HepG2 (cell line): ENCODE measurements at regions not wholly inside any gene's neighbourhood (a gene's known extent, or its start where the extent isn't known, plus 50 kb on each side); places are given as distances from the start of the nearest gene placed in this dataset.

Experiments used
- ATAC-seq: fragments of 200-7000 bp; cut with Tn5 transposase; 3 replicates; pipeline ENCODE4 v1.9.1; 2020; ENCODE audit warnings: mild to moderate bottlenecking, moderate library complexity
- BruUV-seq: library from RNA; stranded (reverse); fragments of 400-500 nt; replicated peaks from 2 replicates; lab custom pipeline; 2021; lab: Mats Ljungman, UMichigan
- CTCF ChIA-PET: fragments of 300-600 bp; formaldehyde crosslinking; extraction: SDS; loops from one replicate; lab custom pipeline; 2021; ENCODE audit warnings: low total read pairs, inconsistent platforms, low intra/inter-chr PET ratio; lab: Yijun Ruan, JAX
- POLR2A ChIA-PET: fragments of 350-600 bp; sonication (Branson Sonifier 250); formaldehyde crosslinking; loops from one replicate; lab custom pipeline; 2020; ENCODE audit warnings: antibody characterized with exemption, inconsistent platforms; lab: Yijun Ruan, JAX
- DNase-seq: peaks from one replicate; pipeline ENCODE4 v3.0.0-alpha.2; 2015; ENCODE audit warnings: low spot score
- FAIRE-seq: peaks from 3 replicates; lab custom pipeline; 2011; peaks lifted over from hg19 to GRCh38; lab: Jason Lieb, UNC
- H2AFZ ChIP-seq: one replicate; pipeline ENCODE4 v1.6.1; 2011; ENCODE audit warnings: low read length, inconsistent platforms
- H3K27ac ChIP-seq: fragments of 300-600 bp; 3 replicates; pipeline ENCODE4 v1.8.0; 2011; ENCODE audit warnings: mixed run types, mild to moderate bottlenecking, mixed read lengths, low read length, inconsistent platforms; ENCODE audit not compliant: insufficient read depth; ENCODE audit errors: extremely low read length
- H3K27me3 ChIP-seq, 2 experiments: fragments of 200-600 bp in 1 of 2; 2 replicates in 1 of 2; 3 replicates in 1 of 2; pipeline versions ENCODE4 v1.6.0 to v1.8.0; 2011; ENCODE audit warnings: low read length in 2 of 2, mild to moderate bottlenecking in 2 of 2, moderate library complexity in 2 of 2, inconsistent platforms in 1 of 2; ENCODE audit not compliant: insufficient read depth in 2 of 2, control insufficient read depth in 1 of 2
- H3K36me3 ChIP-seq, 2 experiments: fragments of 200-600 bp in 1 of 2; replicated peaks in 1 of 2; 2 replicates in 1 of 2; 3 replicates in 1 of 2; pipeline versions ENCODE4 v1.5.1 to v1.8.0; 2011; ENCODE audit warnings: low read length in 2 of 2, inconsistent platforms in 1 of 2; ENCODE audit not compliant: insufficient read depth in 2 of 2, control insufficient read depth in 1 of 2
- H3K4me1 ChIP-seq: 2 replicates; pipeline ENCODE4 v1.5.1; 2012; ENCODE audit warnings: low read length, inconsistent platforms; ENCODE audit not compliant: insufficient read depth
- H3K4me2 ChIP-seq: 2 replicates; pipeline ENCODE4 v1.6.0; 2011; ENCODE audit warnings: low read depth, low read length, inconsistent platforms
- H3K4me3 ChIP-seq, 3 experiments: fragments of 200-600 bp in 1 of 3; sonication (generic), shearing (Covaris generic) in 1 of 3; replicated peaks in 1 of 3; 2 replicates each; pipeline ENCODE4 v1.5.1; 2011 to 2016; ENCODE audit warnings: low read length in 3 of 3, inconsistent platforms in 2 of 3, low read depth in 2 of 3, mild to moderate bottlenecking in 2 of 3, control low read depth in 1 of 3, mixed read lengths in 1 of 3; ENCODE audit not compliant: insufficient read depth in 1 of 3
- H3K79me2 ChIP-seq: one replicate; pipeline ENCODE4 v1.6.1; 2011; ENCODE audit warnings: low read length, inconsistent platforms; ENCODE audit not compliant: insufficient read depth
- H3K9ac ChIP-seq: 2 replicates; pipeline ENCODE4 v1.6.0; 2011; ENCODE audit warnings: mild to moderate bottlenecking, low read depth, low read length, inconsistent platforms; ENCODE audit not compliant: insufficient read depth
- H3K9me3 ChIP-seq: 2 replicates; pipeline ENCODE4 v1.5.1; 2012; ENCODE audit warnings: mild to moderate bottlenecking, low read length
- H4K20me1 ChIP-seq: 2 replicates; pipeline ENCODE4 v1.6.0; 2011; ENCODE audit warnings: inconsistent platforms, mild to moderate bottlenecking, low read length, moderate library complexity; ENCODE audit not compliant: insufficient read depth
- BHLHE40 ChIP-seq: IDR thresholded peaks from 2 replicates; pipeline ENCODE4 v1.6.1; 2011; ENCODE audit warnings: low read length, improper control_type of control experiment
- HINFP ChIP-seq: sonication (generic); formaldehyde crosslinking; IDR thresholded peaks from 2 replicates; pipeline ENCODE4 v1.4.0; 2020; ENCODE audit warnings: low read depth, mild to moderate bottlenecking, missing genetic modification reagents
- KAT8 ChIP-seq: IDR thresholded peaks from 2 replicates; pipeline ENCODE4 v1.6.1; 2016; ENCODE audit warnings: missing genetic modification reagents, missing compliant biosample characterization
- MEF2D ChIP-seq: sonication (generic); formaldehyde crosslinking; IDR thresholded peaks from 2 replicates; pipeline ENCODE4 v1.5.1; 2020; ENCODE audit warnings: mild to moderate bottlenecking, missing genetic modification reagents
- NFKB2 ChIP-seq: sonication (generic); formaldehyde crosslinking; IDR thresholded peaks from 2 replicates; pipeline ENCODE4 v1.4.0; 2020; ENCODE audit warnings: missing genetic modification reagents, borderline replicate concordance
- NR1H2 ChIP-seq: sonication (generic); formaldehyde crosslinking; IDR thresholded peaks from 2 replicates; pipeline ENCODE4 v1.8.1; 2022; ENCODE audit warnings: low read depth, missing genetic modification reagents, borderline replicate concordance
- NRL ChIP-seq: sonication (generic); formaldehyde crosslinking; IDR thresholded peaks from 2 replicates; pipeline ENCODE4 v1.5.0; 2020; ENCODE audit warnings: missing genetic modification reagents, mild to moderate bottlenecking, moderate library complexity, borderline replicate concordance
- PCBP2 ChIP-seq: fragments of 200-400 bp; formaldehyde crosslinking; optimal IDR thresholded peaks from 2 replicates; pipeline ENCODE3; 2018; ENCODE audit warnings: low read length, low read depth; ENCODE audit not compliant: poor library complexity, severe bottlenecking
- SKI ChIP-seq: fragments of 450-650 bp; IDR thresholded peaks from one replicate; pipeline ENCODE4 v1.6.1; 2018; ENCODE audit warnings: mild to moderate bottlenecking; ENCODE audit not compliant: partially characterized antibody
- THAP7 ChIP-seq: sonication (generic); formaldehyde crosslinking; IDR thresholded peaks from 2 replicates; pipeline ENCODE4 v1.8.1; 2023; ENCODE audit warnings: mild to moderate bottlenecking, missing genetic modification reagents
- UBTF ChIP-seq: sonication (generic); formaldehyde crosslinking; IDR thresholded peaks from 2 replicates; pipeline ENCODE4 v1.4.0; 2020; ENCODE audit warnings: mild to moderate bottlenecking, missing genetic modification reagents
- ZBTB42 ChIP-seq: sonication (generic); formaldehyde crosslinking; IDR thresholded peaks from 2 replicates; pipeline ENCODE4 v1.5.0; 2020; ENCODE audit warnings: mild to moderate bottlenecking, missing genetic modification reagents
- ZFP82 ChIP-seq: sonication (generic); formaldehyde crosslinking; IDR thresholded peaks from 2 replicates; pipeline ENCODE4 v1.5.1; 2020; ENCODE audit warnings: mild to moderate bottlenecking, missing genetic modification reagents, borderline replicate concordance
- ZFP90 ChIP-seq: sonication (generic); formaldehyde crosslinking; IDR thresholded peaks from 2 replicates; pipeline ENCODE4 v1.8.0; 2022; ENCODE audit warnings: missing genetic modification reagents, mild to moderate bottlenecking, inconsistent platforms, borderline replicate concordance
- ZNF124 ChIP-seq: sonication (generic); formaldehyde crosslinking; IDR thresholded peaks from 2 replicates; pipeline ENCODE4 v1.4.0; 2020; ENCODE audit warnings: missing genetic modification reagents
- ZNF670 ChIP-seq: sonication (generic); formaldehyde crosslinking; IDR thresholded peaks from 2 replicates; pipeline ENCODE4 v1.8.0; 2022; ENCODE audit warnings: mild to moderate bottlenecking, missing genetic modification reagents, borderline replicate concordance
- ZNF687 ChIP-seq: sonication (generic); formaldehyde crosslinking; IDR thresholded peaks from 2 replicates; pipeline ENCODE4 v1.5.1; 2020; ENCODE audit warnings: mild to moderate bottlenecking, missing genetic modification reagents, moderate library complexity
- ZNF891 ChIP-seq: sonication (generic); formaldehyde crosslinking; IDR thresholded peaks from 2 replicates; pipeline ENCODE4 v1.5.0; 2020; ENCODE audit warnings: mild to moderate bottlenecking, missing genetic modification reagents
- WGBS: methylation state at CpG from one replicate; pipeline ENCODE4 v1.1.6; 2017; ENCODE audit warnings: low lambda C conversion rate; 5-methylcytosine and 5-hydroxymethylcytosine counted together
- in situ Hi-C: cut with HindIII; loops from 2 replicates; pipeline ENCODE4 v1.10.0; 2017; ENCODE audit warnings: low pct_unique_long_range_greater_than_20kb; ENCODE audit not compliant: extremely low pct_ligation_motif_present
- intact Hi-C: fragments of 100-400 bp; cut with micrococcal nuclease; formaldehyde crosslinking; loops from one replicate; pipeline ENCODE4 v1.10.0; 2022; ENCODE audit not compliant: unreplicated experiment

GRCh38 chr9:113719919-113720318 is 156.2 kb upstream of the ZNF618 start:
- ATAC-seq = no peak
- no peak overlapping the region for H3K4me3 ChIP-seq
- no peak overlapping the region for H3K27ac ChIP-seq
- H3K9me3 ChIP-seq = no peaks in the 10 kb centered on the region
- DNase-seq = no peak
- H3K79me2 ChIP-seq = no peaks in the 10 kb centered on the region
- no peak for FAIRE-seq
- no peaks in the 10 kb centered on the region for H3K4me1 ChIP-seq
- WGBS = 41% methylated on average over 1 of the region's 1 CpG
- intact Hi-C loops = no loop called here
- peaks cover 1 to 6% of the 10 kb centered on the region in 2 experiments; a peak in 2 of 5 replicates for H3K27me3 ChIP-seq
- BruUV-seq = no TSS peak
- H3K36me3 ChIP-seq = no peaks in the 10 kb centered on the region
- POLR2A ChIA-PET = no interaction called here
- H3K4me2 ChIP-seq = no peak overlapping the region
- H3K9ac ChIP-seq = no peak overlapping the region
- CTCF ChIA-PET = no interaction called here
- no peak overlapping the region for H2AFZ ChIP-seq
- in situ Hi-C loops = no loop called here
- H4K20me1 ChIP-seq = no peaks in the 10 kb centered on the region
- TF ChIP-seq NRL (no peak), BHLHE40 (no peak), SKI (no peak), ZFP82 (no peak), THAP7 (no peak), NR1H2 (CRISPR knock-in tag) (no peak), ZNF124 (CRISPR knock-in tag) (no peak), KAT8 (CRISPR knock-in tag) (no peak), ZNF891 (CRISPR knock-in tag) (no peak), MEF2D (CRISPR knock-in tag) (no peak), PCBP2 (no peak), ZBTB42 (CRISPR knock-in tag) (no peak), NFKB2 (CRISPR knock-in tag) (no peak), ZNF687 (no peak), ZNF670 (CRISPR knock-in tag) (no peak), ZFP90 (CRISPR knock-in tag) (no peak), UBTF (no peak), HINFP (CRISPR knock-in tag) (no peak)
